HG02970 (cell line): ENCODE measurements at regions not wholly inside any gene's neighbourhood (a gene's known extent, or its start where the extent isn't known, plus 50 kb on each side); places are given as distances from the start of the nearest gene placed in this dataset.

Experiments used
- ATAC-seq: cut with Tn5 transposase; IDR thresholded peaks from one replicate; pipeline ENCODE4 v1.9.1; 2021; ENCODE audit warnings: mild to moderate bottlenecking, moderate library complexity, moderate number of reproducible peaks; ENCODE audit not compliant: unreplicated experiment, low FRiP score

DNA sequence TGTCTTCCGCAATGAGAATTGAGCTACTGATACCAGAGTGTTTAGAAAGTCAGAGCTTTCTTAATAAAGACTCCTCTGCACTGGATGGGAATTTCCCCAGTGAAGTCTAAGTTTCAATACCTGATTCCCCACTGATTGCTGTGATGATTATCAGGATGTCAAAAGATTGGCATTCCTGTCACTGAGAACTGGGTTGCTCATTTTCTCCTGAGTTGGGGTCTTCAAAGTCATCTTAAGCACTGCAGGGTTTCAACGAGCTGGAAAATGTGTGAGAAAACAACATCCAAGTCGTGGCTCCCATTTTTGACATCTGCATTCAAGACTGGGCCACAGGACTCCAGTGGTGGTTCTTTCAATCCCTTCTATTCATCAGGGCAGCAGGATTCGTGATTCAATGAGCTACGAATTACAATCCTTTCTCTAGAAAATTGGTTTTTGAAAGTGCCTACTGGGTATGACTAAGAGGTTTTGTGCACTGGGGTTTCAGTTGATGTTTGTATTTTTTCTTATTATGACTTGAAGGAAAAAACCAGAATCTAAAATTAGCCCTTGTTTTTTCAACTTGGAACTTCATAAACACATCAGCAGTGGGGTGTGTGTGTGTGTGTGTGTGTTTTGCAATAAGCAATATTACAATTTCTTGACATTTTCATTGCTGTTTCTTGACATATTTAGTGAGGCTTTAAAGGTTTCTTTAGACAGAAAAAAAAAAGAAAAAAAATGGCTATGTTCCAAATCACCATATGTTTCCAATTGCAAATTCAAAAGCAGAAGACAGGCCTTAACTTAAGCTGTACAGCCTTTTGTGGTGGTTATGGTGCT lies 233.0 kb downstream of the FAM76B start:
- peak; percentile 76 for ATAC-seq

DNA sequence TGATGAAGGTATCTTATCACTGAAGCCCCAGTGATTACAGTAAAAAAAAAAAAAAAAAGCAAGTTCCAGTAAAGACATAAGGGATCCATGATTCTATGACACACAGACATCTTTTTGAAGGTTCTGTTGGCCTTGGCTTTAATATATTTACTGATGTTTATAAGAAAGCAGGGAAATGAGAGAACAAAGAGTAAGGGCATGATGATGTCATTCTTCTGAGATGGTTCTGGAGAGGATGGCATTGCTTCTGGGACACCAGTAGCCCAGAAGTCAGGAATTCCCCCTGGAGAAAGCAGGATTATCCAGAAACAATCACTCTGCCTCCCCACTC lies 233.6 kb downstream of the FAM76B start:
- ATAC-seq, result no peak

DNA sequence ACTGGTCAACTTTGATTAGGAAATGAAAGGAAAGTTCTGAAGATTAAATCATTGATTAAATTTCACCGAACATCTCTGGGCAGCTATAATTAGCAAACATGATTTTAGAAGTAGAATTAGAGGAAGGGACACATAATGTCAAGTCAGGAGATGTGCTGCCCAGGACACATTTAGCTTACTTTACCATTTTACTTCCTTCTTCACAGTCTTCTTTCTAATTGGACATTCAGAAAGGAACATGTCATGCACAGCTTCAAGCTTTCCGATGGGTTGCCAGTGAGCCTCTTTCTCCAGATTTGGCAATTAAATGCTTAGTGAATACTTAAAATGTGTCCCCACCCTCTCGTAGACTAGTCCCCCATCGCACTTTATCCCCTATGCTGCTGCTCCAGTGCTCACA lies 234.7 kb downstream of the FAM76B start:
- ATAC-seq, result no peak

DNA sequence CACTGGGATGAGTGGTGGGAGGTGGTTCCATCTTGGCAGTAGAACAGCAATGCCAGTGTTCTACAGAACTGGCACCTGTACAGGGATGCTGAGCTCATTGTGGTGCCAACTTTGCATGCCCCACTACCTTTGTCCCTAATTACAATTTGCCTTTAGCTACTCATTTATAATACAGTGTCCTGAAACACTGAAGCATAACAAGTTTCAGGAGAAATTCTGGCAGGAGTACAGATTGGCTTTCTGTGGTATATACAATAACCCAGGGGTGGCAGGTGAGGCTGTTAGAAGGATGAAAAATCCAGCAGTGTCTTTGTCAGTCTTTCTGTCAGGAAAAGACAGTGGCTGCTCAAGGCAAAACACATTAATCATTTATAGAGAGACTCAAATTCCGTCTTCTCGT lies 240.3 kb downstream of the FAM76B start:
- ATAC-seq, result no peak

DNA sequence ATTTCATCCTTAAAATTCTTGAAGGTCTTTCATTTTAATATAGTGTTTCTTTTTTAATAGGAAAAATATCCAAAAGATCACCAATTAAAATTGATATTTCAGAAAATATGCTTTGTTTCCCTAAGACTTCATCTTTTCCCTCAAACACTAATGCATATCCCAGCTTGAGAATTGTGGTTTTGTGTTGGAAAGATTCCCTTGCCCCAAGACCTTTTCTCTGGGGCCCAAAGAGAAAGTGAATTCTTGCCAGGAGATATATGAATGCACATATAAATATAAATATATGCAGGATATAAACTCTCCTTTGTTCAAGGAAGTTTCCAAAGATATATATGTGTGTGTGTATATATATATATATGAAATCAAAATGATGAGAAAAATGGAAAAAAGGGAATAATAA lies 241.2 kb downstream of the FAM76B start:
- no peak for ATAC-seq

DNA sequence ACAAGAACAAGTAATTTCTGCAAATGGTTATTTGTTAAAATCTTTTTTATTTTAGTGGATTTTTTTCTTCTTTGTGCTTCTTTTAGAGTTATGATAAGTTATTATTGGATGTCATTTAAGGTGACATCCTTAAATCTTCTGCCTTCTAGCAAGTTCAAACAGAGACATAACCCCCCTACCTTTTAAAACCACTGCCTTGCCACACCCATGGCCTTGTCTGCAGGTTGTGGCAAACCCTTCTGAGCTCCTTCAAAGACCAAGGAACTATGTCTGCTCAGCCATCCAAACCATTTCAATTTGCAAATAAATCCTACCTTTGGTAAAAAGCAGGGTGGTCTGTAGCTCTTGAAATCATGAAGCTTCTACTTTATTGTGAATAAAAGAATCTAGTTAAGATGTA lies 241.6 kb downstream of the FAM76B start:
- no peak for ATAC-seq

DNA sequence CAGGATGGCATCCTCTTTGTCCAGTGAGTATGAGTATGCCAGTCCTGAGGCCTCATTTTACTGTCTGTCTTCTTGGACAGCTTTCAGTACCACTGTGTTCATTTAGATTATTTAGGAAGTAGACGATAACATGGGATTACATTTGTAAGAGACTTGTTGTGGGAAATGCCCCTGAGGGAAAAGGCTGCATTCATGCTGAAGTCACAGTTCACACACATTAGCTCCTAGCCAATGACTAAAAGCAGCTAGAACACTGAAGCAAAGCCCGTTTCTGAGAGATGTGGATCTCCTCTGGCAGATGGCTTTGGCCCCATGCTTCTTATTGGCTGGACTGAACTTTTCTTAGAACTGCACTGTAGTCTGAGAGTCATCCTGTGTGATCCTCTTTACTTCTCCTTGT lies 242.4 kb downstream of the FAM76B start:
- ATAC-seq, result no peak

DNA sequence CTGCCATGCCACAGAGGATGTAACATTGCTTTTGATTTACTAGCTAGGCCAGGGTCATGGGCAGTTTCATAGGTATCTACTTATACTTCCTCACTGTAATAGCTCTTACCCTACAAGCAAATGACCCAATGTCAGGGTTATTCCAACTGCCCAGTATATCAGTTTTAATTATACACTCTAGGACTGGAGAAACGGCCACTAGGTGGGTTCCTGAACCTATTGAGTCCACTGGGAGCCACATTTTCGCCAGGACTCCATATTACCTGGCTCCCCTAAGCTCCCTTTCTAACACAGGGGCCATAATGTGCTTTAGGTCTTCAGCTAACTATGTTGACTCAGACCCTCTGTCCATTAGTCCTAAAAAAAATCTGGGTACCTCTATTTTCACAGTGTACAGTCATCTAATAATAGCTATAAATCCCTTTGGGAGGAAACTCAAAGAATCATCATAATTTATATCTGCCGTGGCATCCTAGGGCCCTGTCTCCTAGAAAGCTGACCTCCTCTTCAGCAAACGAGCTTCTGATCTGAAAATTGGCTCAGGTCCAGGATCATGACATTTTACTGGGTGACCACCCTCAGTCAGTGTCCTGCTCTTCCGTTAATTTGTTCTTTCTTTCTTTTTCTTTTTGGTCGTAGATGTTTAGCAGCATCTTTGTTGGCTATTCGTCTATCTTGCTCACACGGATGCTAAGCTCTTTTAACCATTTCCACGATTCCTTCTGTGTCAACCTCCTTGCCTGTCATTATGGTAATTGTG lies 244.3 kb downstream of the FAM76B start:
- no peak for ATAC-seq

DNA sequence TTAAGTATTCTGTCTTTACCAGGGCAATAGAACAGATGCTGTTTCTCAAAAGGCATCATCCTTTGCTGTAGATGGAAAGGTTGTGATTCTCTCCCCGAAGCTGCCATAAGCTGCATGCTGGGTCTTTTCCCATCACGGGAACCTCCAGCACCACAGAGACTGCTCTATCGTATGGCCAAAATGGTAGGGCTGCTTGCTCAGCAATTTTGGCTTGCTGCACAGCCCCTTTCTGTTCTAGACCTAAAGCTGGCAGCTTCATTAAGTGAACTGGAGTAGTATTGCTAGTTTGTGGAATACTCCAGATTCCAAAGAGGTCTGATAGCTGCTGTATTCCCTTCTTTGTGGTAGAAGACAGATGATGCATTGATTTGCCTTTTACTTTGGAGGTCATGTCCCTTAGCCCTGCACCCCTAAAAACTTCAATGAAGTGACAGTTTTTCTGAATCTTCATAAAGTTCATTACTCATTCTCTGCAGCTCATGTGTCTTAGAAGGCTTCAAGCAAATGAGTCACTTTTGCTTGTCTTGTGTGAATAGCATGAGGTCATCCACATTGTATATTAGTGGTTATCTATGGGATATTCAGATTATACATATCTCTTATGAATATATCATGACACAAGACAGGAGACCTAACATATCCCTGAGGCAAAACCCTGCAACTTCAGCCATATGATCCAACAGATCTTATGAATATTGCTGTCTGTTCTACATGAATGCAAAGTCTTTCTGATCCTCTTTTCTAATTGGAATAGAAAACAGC lies 245.3 kb downstream of the FAM76B start:
- no peak for ATAC-seq

DNA sequence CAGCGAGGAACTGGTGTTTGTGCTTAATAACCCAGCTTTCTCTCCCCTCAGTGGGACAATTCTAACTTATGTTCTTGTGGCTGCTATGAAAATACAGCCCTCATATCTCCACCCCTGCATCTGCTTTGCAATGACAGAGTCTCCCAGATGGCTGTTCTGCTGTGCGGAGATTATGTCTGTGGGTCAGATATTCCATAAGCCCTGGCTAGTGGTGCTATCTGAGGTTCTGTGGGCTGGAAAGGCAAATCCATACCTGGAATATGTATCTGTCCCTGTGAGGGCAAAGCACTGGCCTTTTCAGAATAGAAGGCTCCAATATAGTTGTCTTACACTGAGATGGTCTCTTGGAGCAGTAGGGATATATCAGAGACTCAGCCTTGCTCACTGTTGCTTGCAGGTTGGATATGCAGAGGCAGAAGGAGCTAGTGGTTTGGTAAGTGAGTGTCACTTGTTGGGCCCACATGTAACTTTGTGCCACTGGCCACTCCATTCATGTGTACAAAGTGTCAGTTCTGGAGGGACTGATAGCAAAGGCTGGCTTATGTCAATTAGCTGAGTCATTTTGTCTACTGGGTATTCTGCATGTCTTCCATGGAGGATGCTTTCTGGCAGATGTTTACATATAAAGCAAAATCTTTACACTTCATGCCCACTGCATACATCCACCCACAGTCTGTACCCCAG lies 246.6 kb downstream of the FAM76B start:
- ATAC-seq, result no peak

DNA sequence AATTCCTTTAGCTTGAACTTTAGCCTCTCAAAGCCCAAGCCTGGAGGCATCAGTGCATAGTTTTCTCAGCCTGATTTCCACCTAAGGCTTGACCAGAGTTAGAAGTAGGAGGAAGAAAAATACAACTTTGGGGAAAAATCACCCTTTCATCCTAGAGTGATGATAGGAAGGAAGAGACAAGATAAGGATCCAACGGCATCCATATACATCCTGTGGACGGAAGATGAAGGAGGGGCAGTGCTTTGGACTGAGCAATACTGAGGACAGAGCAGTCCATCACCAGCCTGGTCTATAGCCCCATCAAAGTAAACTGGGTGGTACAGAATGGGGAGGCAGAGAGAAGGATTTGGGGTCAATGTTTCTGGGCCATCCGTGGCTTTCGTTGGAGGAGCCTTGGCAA lies 247.9 kb downstream of the FAM76B start:
- ATAC-seq, result no peak

DNA sequence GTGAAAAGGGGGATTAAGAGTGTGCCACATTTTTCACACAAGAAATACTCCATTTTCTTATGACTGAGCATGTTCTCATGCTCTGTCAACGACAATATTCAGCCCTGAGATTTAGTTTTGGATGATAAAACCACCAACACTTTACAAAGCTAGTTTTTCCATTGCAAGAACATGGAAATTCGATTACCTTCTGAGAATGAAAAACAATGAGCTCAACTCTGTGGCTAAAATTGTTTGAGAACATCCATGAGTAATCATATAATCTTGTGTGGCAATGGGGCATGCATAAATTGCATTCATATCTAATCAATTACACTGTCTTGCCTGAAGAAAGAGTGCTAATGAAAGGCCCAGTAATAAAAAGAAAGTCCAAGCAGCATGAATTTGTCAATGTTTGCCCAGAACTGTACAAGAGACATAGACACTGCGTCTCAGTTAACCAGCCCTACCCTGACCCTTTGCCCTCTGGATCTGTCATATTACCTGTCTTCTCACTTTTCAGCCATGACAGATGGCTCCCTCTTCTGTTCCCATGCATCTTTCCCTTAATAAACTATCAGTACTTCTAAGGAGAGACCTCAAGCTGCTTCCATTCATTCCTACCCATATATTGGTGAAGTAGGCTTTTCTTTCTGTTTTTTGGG lies 253.4 kb downstream of the FAM76B start:
- ATAC-seq, result no peak

DNA sequence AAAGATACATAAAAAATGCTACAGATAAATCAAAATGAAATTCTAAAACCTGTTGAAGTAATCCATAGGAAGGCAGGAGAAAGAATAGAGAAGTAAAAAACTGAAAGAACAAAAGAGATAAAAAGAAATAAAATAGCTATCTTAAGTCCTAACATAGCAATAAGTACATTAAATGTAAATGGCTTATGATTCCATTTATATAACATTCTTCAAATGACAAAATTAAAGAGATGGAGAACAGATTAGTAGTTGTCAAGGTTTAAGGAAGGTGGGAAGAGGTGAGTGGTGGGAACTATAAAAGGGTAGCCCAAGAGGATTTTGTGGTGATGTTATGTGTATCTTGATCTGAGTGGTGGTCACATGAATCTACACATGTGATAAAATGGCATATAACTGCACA lies 254.8 kb downstream of the FAM76B start:
- ATAC-seq, result no peak

DNA sequence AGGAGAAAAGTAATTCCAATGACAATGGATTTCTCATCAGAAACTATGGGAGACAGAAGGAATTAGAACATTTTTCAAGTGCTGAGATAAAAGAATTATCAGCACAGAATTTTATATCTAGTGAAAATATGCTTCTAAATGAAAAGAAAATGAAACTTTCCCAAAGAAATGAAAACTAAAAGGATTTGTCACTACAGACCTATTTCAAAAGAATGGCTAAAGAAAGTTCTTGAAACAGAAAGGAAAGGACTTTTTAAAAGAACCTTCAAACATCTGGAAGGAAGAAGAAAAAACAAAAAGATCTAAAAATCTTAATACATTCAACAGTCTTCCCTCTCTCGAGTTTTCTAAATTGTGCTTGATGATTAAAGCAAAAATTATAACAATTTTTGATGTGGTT lies 255.4 kb downstream of the FAM76B start:
- no peak for ATAC-seq

DNA sequence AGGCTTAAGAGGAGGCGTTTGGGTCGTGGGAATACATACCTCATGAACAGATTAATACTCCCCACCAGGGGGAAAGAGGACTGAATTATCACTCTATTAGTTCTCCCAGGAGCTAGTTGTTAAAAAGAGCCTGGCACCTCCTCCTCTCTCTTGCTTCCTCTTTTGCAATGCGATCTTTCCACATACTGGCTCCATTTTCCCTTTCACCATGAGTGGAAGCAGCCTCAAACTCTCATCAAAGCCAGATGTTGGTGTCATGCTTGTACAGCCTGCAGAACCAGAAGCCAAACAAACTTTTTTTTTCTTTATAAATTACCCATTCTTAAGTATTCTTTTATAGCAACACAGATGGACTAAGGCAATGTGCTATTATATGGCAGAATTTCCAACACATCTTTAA lies 258.5 kb downstream of the FAM76B start:
- ATAC-seq, result no peak

DNA sequence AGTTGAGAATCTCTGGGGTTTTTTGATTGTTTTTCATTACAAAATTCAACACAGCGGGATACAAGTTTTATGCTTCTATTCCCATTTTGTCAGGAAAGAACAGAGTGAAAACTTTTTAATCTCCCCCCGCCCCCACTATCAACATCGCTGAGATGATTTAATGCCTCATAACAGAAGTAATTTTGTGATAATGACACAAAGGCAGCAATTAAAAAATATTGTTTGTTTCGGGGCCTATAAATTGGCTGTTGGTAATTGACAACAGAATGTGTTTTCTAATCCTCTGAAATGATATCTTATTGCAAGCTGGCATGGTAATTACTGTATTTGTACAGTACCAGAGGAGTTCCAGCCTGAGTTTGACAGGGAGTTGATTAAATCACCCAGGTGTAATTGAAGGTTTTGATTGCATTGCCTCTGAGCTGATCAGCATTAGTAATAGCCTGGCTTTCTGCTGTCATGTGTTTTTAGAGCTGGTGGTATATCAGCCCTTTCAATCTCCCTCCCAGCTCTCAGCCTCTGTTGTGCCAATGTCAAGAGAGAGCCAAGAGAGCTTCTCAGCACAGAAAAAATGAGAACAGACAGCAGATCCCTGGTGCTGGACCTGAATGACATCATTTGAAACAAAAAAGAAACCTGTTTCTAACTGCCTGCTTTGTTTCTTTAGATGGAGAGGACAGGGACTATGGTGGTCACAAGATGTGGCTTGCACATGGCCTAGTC lies 265.1 kb downstream of the FAM76B start:
- no peak for ATAC-seq

DNA sequence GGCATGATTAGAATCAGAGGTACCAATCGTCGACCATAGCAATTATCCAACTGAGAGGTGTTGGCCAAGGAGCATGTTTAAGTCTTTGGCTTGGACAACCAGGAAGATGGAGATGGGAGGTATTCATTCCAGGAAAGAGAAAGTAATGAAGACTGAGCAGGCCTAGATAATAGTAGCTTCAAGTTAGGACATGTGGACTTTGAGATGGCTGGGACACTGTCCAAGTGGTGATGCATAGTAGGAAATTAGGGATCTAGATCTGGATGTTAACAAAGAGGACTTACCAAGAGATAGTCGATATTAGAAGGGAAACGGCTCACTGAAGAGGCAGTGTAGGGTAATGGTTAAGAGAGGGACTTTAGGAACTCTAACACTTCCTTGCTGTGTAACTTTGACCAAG lies 266.7 kb downstream of the FAM76B start:
- ATAC-seq, result no peak

DNA sequence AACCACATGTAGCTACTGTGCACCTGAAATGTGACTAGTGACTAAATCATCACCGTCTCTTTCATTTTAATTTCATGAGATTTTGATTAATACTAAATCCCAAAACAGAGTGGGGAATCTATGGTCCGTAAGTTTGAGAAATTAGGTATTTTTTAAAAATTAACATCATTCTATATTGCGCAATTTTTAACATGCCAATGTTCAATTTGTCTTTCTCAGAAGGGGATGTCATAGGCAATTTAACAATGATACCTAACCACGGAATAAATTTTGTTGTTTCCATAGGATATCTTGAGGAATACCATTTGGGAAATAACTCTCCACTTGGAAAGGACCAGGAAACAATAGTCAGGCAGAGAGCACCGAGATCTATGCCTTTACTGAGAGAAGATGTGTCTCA lies 267.7 kb downstream of the FAM76B start:
- ATAC-seq, result no peak

DNA sequence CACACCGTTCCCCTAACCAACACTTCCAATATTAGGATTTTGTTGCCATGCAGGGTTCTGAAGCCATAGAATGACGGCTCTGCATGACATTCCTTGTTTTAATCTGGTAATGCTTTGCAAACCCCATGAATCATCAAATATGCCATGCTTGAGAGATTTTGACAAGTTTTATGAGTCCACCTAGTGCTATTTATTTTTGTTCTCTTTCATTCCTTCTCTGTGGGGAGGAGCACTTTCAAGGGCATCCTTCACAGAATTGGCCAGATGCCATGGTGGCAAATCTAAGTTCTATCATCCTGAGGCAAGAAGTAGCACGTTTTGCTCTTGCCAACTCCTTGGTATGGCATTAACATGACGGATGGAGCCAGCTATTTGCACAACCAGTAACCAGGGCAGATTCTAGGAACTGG lies 268.4 kb downstream of the FAM76B start:
- ATAC-seq, result no peak
